AG04450 (cell line): ENCODE measurements at regions not wholly inside any gene's neighbourhood (a gene's known extent, or its start where the extent isn't known, plus 50 kb on each side); places are given as distances from the start of the nearest gene placed in this dataset.
A peak's percentile ranks its signal among the peaks of the same experiment; 100 is the strongest.
"Not testable (repeated sequence)": the region's sequence is repeated elsewhere in the genome, so short reads cannot be mapped to it uniquely, and the experiment has no call there.

Source experiments
- CTCF ChIA-PET: fragments of 300-600, 350-600 bp; formaldehyde crosslinking; extraction: SDS; loops from one replicate; lab custom pipeline; 2022; ENCODE audit warnings: antibody characterized with exemption, inconsistent platforms; lab: Charles Lee
- POLR2A ChIA-PET: fragments of 350-600 bp; formaldehyde crosslinking; extraction: SDS; loops from one replicate; lab custom pipeline; 2021; ENCODE audit warnings: antibody characterized with exemption, inconsistent platforms; lab: Yijun Ruan, JAX
- DNase-seq: peaks from one replicate; pipeline ENCODE4 v3.0.0-alpha.2; 2011; ENCODE audit warnings: low read depth, low spot score
- H3K27ac ChIP-seq: one replicate; pipeline ENCODE4 v1.5.1; 2012; ENCODE audit warnings: low read depth, low read length, control low read depth
- H3K27me3 ChIP-seq: one replicate; pipeline ENCODE4 v1.6.0; 2012; ENCODE audit warnings: low read length; ENCODE audit not compliant: control insufficient read depth, insufficient read depth
- H3K4me3 ChIP-seq: 2 replicates; pipeline ENCODE4 v1.5.1; 2011; ENCODE audit warnings: mild to moderate bottlenecking, low read depth, low read length, control low read depth
- H3K9me3 ChIP-seq: 2 replicates; pipeline ENCODE4 v1.5.1; 2012; ENCODE audit warnings: low read length; ENCODE audit not compliant: control insufficient read depth, insufficient read depth
- CTCF ChIP-seq: IDR thresholded peaks from 2 replicates; pipeline ENCODE4 v1.5.1; 2011; ENCODE audit warnings: low read depth, low read length, control low read depth, inconsistent platforms

GRCh38 chr7:130789436-130789835 is 55.4 kb upstream of the KLF14 start:
- H3K4me3 ChIP-seq = no peak overlapping the region
- ChIA-PET CTCF (no interaction called here), POLR2A (no interaction called here)
- peaks cover 10% of the 10 kb centered on the region for H3K27me3 ChIP-seq
- no peak for TF ChIP-seq CTCF
- DNase-seq = no peak
- H3K27ac ChIP-seq = no peak overlapping the region
- no peaks in the 10 kb centered on the region for H3K9me3 ChIP-seq

- TF ChIP-seq CTCF = no peak
- Histone ChIP-seq H3K27me3 (peaks cover 7% of the 10 kb centered on the region), H3K9me3 (no peaks in the 10 kb centered on the region), H3K4me3 (no peak overlapping the region), H3K27ac (no peak overlapping the region)
- CTCF ChIA-PET = interaction anchor here (0.6 kb wide), 1 partner anchor 694 kb away, joined by 3 read pairs; no protein-coding TSS in a partner anchor
- POLR2A ChIA-PET = no interaction called here
- no peak for DNase-seq
These were observed 57.7 kb upstream of the KLF14 start for GRCh38 chr7:130791746-130792145.

- peaks cover 5% of the 10 kb centered on the region for H3K27me3 ChIP-seq
- H3K4me3 ChIP-seq = no peak overlapping the region
- CTCF ChIA-PET = interaction anchor here (0.6 to 1.6 kb wide), 4 partner anchors 15 to 709 kb away, joined by 3 to 6 read pairs (median 4); no protein-coding TSS in a partner anchor
- POLR2A ChIA-PET = no interaction called here
- no peak for DNase-seq
- TF ChIP-seq CTCF = peak; percentile 21; the same call in 1 of the 2 replicates
- no peaks in the 10 kb centered on the region for H3K9me3 ChIP-seq
- H3K27ac ChIP-seq = no peak overlapping the region
These were observed 60.0 kb upstream of the KLF14 start for GRCh38 chr7:130793855-130794618.

- ChIA-PET CTCF (interaction anchor here (1.4 to 1.6 kb wide), 3 partner anchors 15 to 42 kb away, joined by 3 to 6 read pairs (median 4); no protein-coding TSS in a partner anchor), POLR2A (no interaction called here)
- TF ChIP-seq CTCF = no peak
- Histone ChIP-seq H3K4me3 (0 out of 2 replicates have a peak overlapping the region, but pooled peaks have one; percentile 0), H3K27ac (no peak overlapping the region), H3K27me3 (peaks cover 4% of the 10 kb centered on the region), H3K9me3 (no peaks in the 10 kb centered on the region)
- no peak for DNase-seq
These were observed 60.6 kb upstream of the KLF14 start for GRCh38 chr7:130794619-130794922.

GRCh38 chr7:130796425-130796824 is 62.4 kb upstream of the KLF14 start:
- H3K27me3 ChIP-seq, POLR2A ChIA-PET, CTCF ChIA-PET, H3K9me3 ChIP-seq, H3K27ac ChIP-seq, DNase-seq, H3K4me3 ChIP-seq: not testable (repeated sequence)
